ENCODE measurements at regions not wholly inside any gene's neighbourhood (a gene's known extent, or its start where the extent isn't known, plus 50 kb on each side); places are given as distances from the start of the nearest gene placed in this dataset.

GRCh38 chr9:12162181-12162815 is 530.9 kb upstream of the TYRP1 start:
- Mint-ChIP-seq H3K4me3 (no peak overlapping the region), H3K9me3 (peaks cover 4% of the 10 kb centered on the region; the same call in 1 of the 2 replicates), H3K27ac (no peak overlapping the region), H3K27me3 (ENCODE audit: low read depth) (no peaks in the 10 kb centered on the region), H3K36me3 (no peaks in the 10 kb centered on the region), H3K4me1 (no peaks in the 10 kb centered on the region)
- ATAC-seq (no peak), DNase-seq (ENCODE audit: low spot score) (no peak)
- TF ChIP-seq ZNF416 (CRISPR knock-in tag; IDR thresholded peaks at IDR 0.05) (no peak), USF1 (CRISPR knock-in tag; IDR thresholded peaks at IDR 0.05) (no peak), ATF2 (CRISPR knock-in tag; IDR thresholded peaks at IDR 0.05; ENCODE audit: borderline replicate concordance, low read depth) (no peak), ERG (CRISPR knock-in tag; IDR thresholded peaks at IDR 0.05) (no peak), SMAD4 (CRISPR knock-in tag; IDR thresholded peaks at IDR 0.05) (no peak), CDX4 (CRISPR knock-in tag; IDR thresholded peaks at IDR 0.05; ENCODE audit: borderline replicate concordance) (no peak), E2F1 (CRISPR knock-in tag; IDR thresholded peaks at IDR 0.05) (no peak), HMGXB4 (CRISPR knock-in tag; IDR thresholded peaks at IDR 0.05) (no peak), NFE2L1 (CRISPR knock-in tag; IDR thresholded peaks at IDR 0.05) (no peak), NR3C1 (CRISPR knock-in tag; conservative IDR thresholded peaks at IDR 0.05; ENCODE audit: low read depth) (no peak), PREB (CRISPR knock-in tag; IDR thresholded peaks at IDR 0.05; ENCODE audit: borderline replicate concordance) (no peak), ATF3 (CRISPR knock-in tag; conservative IDR thresholded peaks at IDR 0.05) (no peak), SMAD3 (CRISPR knock-in tag; IDR thresholded peaks at IDR 0.05; ENCODE audit: borderline replicate concordance) (no peak), NR1H2 (CRISPR knock-in tag; IDR thresholded peaks at IDR 0.05) (no peak), RELA (CRISPR knock-in tag; IDR thresholded peaks at IDR 0.05; ENCODE audit: borderline replicate concordance) (no peak)
- ChIA-PET POLR2A (no interaction called here), CTCF (no interaction called here)
